ENCODE measurements at regions not wholly inside any gene's neighbourhood (a gene's known extent, or its start where the extent isn't known, plus 50 kb on each side); places are given as distances from the start of the nearest gene placed in this dataset.

DNA sequence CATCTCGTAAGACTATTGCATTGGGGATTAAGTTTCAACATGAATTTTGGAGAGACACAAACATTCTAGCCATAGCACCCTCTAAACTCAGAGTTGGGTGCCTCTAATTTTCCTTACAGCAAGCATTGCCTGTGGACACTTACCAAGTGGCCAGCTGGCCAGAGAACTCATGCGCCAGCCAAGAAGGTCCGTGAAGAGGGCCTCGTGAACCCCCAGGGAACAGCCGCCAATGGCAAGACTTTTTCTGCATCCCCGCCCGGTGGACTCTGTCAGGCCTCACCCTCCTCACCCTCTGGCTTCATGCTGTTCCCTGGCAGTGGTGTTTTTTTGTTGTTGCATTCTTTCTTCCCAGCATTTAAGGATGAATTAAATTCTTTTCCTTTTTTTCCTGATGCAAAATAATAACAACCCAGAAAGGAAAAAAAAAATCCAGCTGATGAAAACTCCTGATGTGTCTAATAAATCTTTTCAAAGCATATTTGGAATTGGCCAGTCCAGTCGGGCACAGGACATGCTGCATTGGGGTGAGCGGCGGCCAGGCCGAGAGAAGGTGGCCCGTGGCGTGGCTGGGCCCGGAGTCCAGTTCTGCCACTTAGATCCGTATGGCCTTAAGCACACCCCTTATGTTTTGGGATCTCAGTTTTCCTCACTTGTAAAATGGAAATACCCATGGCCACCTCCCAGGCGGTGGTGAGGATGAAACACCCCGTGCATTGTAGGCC, 191.9 kb upstream of the DIO3 start:
- Mint-ChIP-seq H3K27me3 (ENCODE audit: insufficient read depth) (no peaks in the 10 kb centered on the region), H3K36me3 (ENCODE audit: low read depth) (no peaks in the 10 kb centered on the region), H3K9me3 (no peaks in the 10 kb centered on the region), H3K4me1 (ENCODE audit: low read depth) (no peaks in the 10 kb centered on the region), H3K4me3 (no peak overlapping the region), H3K27ac (no peak overlapping the region)
- intact Hi-C loops (cut with micrococcal nuclease): no loop called here
- no peak for DNase-seq (ENCODE audit: low spot score)

DNA sequence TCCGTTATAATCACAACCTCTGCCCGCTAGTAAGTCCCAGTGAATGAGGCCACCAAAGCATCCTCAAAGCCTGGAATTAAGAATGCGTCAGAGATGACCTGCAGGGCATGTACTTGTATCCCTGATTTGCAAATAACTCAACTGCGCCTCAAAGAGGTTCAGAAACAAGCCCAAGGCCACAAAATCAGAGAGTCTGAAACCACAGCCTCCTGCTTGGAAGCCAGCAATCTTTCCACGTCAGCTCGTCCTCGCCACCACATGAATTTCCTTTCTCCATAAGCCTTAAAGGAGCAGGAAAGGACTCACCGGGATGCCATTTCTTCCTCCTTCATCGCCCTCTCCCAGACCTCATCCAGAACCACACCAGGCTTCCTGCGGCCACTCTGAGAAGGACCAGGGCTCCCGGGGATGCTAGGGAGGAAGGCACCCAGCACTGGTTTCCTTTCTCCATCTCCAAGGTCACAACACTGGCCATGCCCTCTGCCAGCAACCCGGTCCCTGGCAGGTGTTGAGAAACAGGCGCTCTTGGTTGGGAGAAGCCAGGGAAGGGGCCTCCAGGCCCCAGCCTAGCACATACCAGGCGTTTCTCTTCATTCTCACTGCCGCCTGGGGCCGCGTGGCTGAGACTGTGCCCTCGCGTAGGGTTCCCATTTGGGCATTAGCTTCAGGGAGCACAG, 191.2 kb upstream of the DIO3 start:
- intact Hi-C loops (cut with micrococcal nuclease): no loop called here
- H3K4me3 Mint-ChIP-seq: no peak overlapping the region
- no peaks in the 10 kb centered on the region for H3K36me3 Mint-ChIP-seq (ENCODE audit: low read depth)
- H3K9me3 Mint-ChIP-seq: no peaks in the 10 kb centered on the region
- H3K27ac Mint-ChIP-seq: no peak overlapping the region
- H3K4me1 Mint-ChIP-seq (ENCODE audit: low read depth): no peaks in the 10 kb centered on the region
- no peak for DNase-seq (ENCODE audit: low spot score)
- no peaks in the 10 kb centered on the region for H3K27me3 Mint-ChIP-seq (ENCODE audit: insufficient read depth)

DNA sequence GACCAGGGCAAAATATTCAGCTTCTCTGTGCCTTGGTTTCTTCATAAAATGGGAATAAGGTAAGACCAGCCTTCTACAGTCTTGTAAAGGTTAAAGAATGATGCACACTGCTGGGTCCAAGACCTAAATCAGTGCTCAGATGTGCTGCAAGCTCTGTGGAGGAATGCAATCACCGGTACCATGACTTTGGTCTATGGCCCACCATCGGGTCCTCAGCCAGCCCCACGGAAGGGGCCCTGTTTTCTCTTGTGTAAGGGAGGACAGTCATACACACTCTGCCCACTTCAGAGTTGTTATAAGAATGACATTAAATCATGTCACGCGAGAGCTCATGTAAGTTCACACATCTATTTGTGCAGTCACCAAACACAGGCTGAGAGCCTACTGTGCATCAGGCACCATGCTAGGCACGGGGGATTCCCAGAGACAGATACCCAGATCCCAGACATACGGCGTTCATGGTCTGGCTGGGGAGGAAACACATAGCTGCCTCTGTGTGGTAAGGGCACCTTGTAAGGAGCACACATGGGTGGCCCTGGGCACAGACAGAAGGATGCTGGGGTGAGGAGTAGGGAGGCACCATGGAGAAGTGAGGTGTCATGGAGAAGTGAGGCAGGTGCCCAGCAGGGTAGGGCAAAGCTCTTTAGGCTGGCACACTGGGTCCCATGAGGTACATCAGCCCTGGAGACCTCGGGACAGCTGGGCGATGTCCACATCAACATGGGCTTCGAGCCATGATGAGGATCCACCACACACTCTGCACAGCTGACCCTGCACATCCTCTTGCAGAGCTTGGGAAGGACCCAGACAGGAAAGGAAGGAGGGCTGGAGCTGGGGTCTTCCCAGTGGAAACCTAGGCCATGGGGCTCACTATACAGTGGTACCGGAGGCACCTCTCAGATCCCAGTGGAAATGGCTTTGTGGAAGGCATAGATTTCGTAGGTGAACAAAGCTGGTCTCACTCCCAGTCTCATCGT, 190.4 kb upstream of the DIO3 start:
- H3K9me3 Mint-ChIP-seq: no peaks in the 10 kb centered on the region
- H3K4me1 Mint-ChIP-seq (ENCODE audit: low read depth): no peaks in the 10 kb centered on the region
- no peaks in the 10 kb centered on the region for H3K36me3 Mint-ChIP-seq (ENCODE audit: low read depth)
- H3K4me3 Mint-ChIP-seq: no peak overlapping the region
- intact Hi-C loops (cut with micrococcal nuclease): no loop called here
- no peaks in the 10 kb centered on the region for H3K27me3 Mint-ChIP-seq (ENCODE audit: insufficient read depth)
- no peak for DNase-seq (ENCODE audit: low spot score)
- H3K27ac Mint-ChIP-seq: no peak overlapping the region

DNA sequence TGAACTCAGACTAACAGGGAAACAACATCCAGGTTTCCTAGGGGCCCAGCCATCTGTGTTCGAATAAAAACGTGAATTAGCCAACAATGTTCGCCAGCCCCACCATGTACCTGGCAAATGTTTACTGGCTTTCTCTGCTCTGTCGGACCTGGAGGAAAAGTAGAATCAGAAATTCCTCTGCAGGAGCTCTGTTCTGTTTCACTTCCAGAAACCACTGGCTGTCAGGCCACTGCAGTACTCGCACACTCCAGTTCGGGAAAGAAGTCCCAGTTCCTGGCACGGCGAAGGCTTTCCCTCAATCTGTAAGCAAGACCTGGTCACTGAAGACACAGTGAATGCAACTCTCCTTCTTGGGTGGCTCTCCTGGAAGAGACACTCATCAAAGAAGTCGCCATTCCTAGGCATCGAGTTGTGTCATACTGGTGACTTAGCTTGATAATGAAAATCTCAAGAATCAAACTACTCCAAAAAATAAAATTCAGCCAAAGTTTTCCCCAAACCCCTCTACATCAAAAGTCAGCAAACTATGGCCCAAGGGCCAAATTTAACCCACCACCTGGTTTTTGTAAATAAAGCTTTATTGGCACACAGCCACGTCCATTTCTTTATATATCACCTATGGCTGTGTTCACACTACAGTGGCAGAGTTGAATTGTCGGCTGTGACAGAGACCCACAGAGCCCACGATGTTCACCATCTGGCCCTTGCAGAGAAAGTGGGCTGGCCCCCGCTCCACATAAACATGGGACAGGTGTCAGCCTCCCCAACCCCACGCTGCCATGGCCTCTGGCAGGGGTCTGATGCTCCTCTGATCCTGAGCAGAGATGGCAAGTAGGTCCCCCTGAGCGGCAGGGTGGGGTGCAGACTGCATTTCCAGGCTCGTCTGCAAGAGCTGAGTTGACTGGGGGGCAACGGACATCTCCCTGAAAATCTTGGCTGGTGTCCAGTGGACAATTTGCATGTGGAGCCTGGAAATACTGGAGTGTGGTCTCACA, 189.2 kb upstream of the DIO3 start:
- Mint-ChIP-seq H3K9me3 (no peaks in the 10 kb centered on the region), H3K36me3 (ENCODE audit: low read depth) (no peaks in the 10 kb centered on the region), H3K4me1 (ENCODE audit: low read depth) (no peaks in the 10 kb centered on the region), H3K27me3 (ENCODE audit: insufficient read depth) (no peaks in the 10 kb centered on the region), H3K4me3 (no peak overlapping the region), H3K27ac (no peak overlapping the region)
- DNase-seq (ENCODE audit: low spot score): no peak
- intact Hi-C loops (cut with micrococcal nuclease): no loop called here

DNA sequence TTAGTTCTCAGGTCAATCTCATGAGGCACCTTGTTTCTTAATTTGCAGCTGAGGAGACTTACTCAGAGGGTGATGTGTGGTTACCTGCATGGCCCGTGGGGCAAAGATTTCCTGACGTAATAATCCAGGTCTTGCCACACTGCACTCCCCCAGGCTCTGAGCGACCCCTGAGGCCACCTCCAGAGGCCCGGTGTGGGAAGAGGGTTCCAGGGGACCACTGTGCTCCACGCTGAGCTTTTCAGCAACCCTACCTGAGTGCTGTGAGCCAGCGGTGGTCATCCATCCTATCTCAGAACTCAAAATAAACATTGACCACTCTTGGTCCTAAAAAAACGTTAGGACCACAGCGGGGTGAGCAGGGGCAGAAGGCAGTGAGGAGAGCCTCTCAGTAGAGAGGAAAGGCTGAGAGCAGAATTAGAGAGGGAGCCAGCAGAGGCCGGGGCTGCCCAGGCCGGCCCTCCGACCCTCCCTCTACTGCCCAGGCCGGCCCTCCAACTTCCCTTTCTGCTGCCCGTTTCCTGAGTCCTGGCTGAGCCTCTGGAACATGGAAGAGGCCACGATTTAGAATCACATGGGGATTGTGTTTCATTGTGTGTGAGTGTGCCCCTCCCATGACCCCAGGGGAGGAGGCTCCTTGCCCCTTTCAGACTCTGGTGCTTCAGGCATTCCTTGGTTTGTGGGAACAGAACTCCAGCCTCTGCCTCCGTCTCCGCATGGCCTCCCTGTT, 188.2 kb upstream of the DIO3 start:
- intact Hi-C loops (cut with micrococcal nuclease): no loop called here
- H3K4me1 Mint-ChIP-seq (ENCODE audit: low read depth): no peaks in the 10 kb centered on the region
- no peak for DNase-seq (ENCODE audit: low spot score)
- H3K36me3 Mint-ChIP-seq (ENCODE audit: low read depth): no peaks in the 10 kb centered on the region
- H3K27ac Mint-ChIP-seq: no peak overlapping the region
- no peaks in the 10 kb centered on the region for H3K9me3 Mint-ChIP-seq
- no peaks in the 10 kb centered on the region for H3K27me3 Mint-ChIP-seq (ENCODE audit: insufficient read depth)
- H3K4me3 Mint-ChIP-seq: no peak overlapping the region

DNA sequence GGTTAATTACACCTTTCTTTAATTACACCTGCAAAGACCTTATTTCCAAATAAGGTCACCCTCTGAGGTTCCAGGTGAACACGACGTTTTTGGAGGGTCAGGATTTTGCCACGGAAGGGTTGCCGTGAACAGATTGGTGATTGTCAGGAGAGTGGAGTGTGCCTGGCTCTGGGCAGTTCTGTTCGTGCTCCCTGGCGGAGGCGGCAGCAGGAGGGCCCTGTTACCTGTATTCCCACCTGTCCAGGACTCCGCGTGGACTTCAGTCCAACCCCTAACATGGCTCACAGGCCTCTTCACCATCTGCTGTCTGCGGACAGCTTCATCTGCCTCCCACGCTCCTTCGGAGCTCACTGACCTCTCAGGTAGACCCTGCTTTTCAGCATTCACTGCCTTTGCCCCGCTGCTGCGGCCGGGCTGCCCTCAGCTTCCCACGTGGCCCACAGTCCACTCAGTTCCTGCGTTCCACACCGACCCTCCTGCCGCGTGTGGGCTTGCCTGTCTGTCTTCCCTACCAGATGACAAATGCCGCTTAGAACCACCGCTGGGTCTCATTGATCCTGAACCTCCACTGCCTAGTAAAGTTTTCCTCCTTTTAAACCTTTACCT, 187.5 kb upstream of the DIO3 start:
- Mint-ChIP-seq H3K27ac (no peak overlapping the region), H3K27me3 (ENCODE audit: insufficient read depth) (no peaks in the 10 kb centered on the region), H3K4me1 (ENCODE audit: low read depth) (no peaks in the 10 kb centered on the region), H3K4me3 (no peak overlapping the region), H3K36me3 (ENCODE audit: low read depth) (no peaks in the 10 kb centered on the region), H3K9me3 (no peaks in the 10 kb centered on the region)
- no peak for DNase-seq (ENCODE audit: low spot score)
- intact Hi-C loops (cut with micrococcal nuclease): no loop called here

DNA sequence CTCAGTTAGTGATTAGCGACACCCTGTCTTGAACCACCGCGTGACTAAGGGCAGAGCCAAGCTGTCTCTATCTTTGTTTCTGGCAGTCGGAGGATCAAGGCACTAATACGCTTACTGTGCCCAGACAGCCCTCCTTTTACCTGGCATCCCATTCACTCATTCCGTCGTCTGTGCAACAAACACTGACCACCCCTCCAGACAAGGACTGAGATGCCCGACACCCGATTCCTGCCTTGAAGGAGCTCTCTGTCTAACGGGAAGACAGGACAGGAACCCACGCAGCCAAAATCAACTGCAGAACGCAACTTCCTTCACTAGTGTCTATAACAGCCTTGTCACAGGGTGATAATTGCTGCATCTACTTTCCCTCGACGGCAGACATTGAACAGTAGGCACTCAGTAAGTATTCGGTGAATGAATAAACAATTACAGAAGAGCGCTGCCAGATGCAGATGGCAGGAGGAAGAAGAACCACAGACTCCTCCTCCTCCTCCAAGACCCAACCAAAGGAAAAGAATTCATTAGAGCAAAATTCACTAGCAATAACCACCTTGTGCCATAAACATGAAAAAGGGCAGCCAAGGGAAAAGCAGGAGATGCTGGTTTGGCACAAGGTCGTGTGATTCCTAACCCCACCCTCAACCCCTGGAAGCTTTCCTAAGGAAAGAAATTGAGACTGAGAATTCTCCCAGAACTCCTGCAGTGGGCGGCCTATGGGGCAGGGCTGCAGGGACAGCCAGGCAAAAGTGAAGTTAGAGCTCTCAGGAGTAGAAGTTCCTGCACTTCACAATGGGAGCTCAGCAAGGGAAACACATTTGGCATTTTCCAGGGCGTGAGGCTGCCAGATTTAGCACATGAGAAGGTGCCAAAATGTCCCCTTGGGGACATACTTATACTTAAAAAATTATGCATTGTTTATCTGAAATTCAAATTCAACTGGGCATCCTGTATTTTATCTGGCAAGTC, 186.6 kb upstream of the DIO3 start:
- Mint-ChIP-seq H3K27me3 (ENCODE audit: insufficient read depth) (no peaks in the 10 kb centered on the region), H3K4me3 (no peak overlapping the region), H3K36me3 (ENCODE audit: low read depth) (no peaks in the 10 kb centered on the region), H3K9me3 (no peaks in the 10 kb centered on the region), H3K27ac (no peak overlapping the region), H3K4me1 (ENCODE audit: low read depth) (no peaks in the 10 kb centered on the region)
- intact Hi-C loops (cut with micrococcal nuclease): no loop called here
- DNase-seq (ENCODE audit: low spot score): no peak

DNA sequence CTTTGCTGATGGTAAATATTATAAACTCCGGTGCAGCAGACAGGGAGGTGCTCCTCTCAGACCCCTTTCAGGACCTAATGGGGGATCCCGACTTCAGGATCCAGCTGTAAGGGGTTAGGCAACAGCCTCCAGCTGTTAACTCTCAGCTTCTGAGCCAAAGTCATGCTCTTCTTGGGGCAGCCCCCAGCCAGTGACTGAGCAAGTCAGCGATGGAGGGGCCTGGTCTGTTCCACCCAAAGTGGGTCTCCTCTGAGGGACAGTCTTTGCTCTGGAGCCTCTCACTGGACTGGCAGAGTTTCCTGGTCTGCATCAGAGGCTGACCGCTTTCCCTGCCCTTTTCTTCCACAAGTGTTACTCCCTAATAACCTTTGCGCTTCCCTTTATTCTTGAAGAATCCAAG, 184.2 kb upstream of the DIO3 start:
- no peaks in the 10 kb centered on the region for H3K9me3 Mint-ChIP-seq
- H3K36me3 Mint-ChIP-seq (ENCODE audit: low read depth): no peaks in the 10 kb centered on the region
- no peak overlapping the region for H3K27ac Mint-ChIP-seq
- H3K4me1 Mint-ChIP-seq (ENCODE audit: low read depth): no peaks in the 10 kb centered on the region
- H3K27me3 Mint-ChIP-seq (ENCODE audit: insufficient read depth): peaks cover 2% of the 10 kb centered on the region
- DNase-seq (ENCODE audit: low spot score): no peak
- no peak overlapping the region for H3K4me3 Mint-ChIP-seq
- intact Hi-C loops (cut with micrococcal nuclease): no loop called here

DNA sequence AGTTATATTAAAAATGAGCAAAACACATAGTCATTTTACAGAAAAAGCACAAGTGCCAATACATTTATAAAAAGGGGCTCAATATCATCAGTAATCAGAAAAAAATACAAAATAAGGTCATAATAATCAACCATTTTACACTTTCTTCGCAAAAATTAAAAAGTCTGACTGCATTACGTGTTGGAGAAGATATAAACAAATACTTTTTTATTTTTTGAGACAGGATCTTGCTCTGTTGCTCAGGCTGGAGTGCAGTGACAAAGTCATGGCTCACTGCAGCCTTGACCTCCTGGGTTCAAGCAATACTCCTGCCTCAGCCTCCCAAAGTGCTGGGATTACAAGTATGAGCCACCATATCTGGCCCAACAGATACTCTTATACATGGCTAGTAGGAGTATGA, 181.5 kb upstream of the DIO3 start:
- no peaks in the 10 kb centered on the region for H3K4me1 Mint-ChIP-seq (ENCODE audit: low read depth)
- H3K4me3 Mint-ChIP-seq: no peak overlapping the region
- H3K36me3 Mint-ChIP-seq (ENCODE audit: low read depth): no peaks in the 10 kb centered on the region
- DNase-seq (ENCODE audit: low spot score): no peak
- peaks cover 2% of the 10 kb centered on the region for H3K27me3 Mint-ChIP-seq (ENCODE audit: insufficient read depth)
- intact Hi-C loops (cut with micrococcal nuclease): no loop called here
- H3K27ac Mint-ChIP-seq: no peak overlapping the region
- H3K9me3 Mint-ChIP-seq: peaks cover 12% of the 10 kb centered on the region

DNA sequence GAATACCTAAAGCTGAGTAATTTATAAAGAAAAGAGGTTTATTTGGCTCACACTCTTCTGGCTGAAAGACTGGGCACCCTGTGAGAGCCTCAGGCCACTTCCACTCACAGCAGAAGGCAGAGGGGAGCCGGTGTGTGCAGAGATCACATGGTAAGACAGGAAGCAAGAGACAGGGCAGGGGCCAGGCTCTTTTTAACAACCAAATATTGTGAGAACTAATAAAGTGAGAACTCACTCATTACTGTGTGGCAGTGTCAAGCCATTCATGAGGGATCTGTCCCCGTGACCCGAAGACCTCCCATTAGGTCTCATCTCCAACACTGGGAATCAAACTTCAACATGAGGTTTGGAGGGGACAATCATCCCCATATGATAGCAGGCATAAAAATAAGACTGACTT, 180.8 kb upstream of the DIO3 start:
- Mint-ChIP-seq H3K27me3 (ENCODE audit: insufficient read depth) (peaks cover 2% of the 10 kb centered on the region), H3K9me3 (peaks cover 12% of the 10 kb centered on the region)
- no peak for DNase-seq (ENCODE audit: low spot score)

DNA sequence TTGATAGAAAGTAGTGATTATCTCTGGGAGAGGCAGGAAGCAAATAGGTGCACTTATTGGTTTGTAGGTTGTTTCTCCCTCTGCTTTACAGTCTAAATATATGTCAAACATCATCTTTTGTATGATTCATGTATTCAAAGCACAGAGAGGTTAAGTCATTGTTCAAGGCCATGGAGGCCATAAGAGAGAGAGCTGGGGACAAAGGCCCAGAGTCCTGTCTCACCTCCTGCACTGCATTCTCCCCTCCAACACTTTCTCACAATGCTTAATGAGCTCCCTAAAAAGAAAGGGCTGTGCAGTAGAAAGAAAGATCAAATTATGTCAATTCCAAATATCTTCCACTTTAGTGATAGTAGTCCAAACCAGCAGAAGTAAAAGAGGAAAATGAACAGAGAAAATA, 180.4 kb upstream of the DIO3 start:
- no peak for DNase-seq (ENCODE audit: low spot score)
- Mint-ChIP-seq H3K27me3 (ENCODE audit: insufficient read depth) (peaks cover 2% of the 10 kb centered on the region), H3K27ac (no peak overlapping the region), H3K4me3 (no peak overlapping the region), H3K36me3 (ENCODE audit: low read depth) (no peaks in the 10 kb centered on the region), H3K4me1 (ENCODE audit: low read depth) (no peaks in the 10 kb centered on the region), H3K9me3 (peaks cover 12% of the 10 kb centered on the region)
- intact Hi-C loops (cut with micrococcal nuclease): no loop called here

More for the DNA sequence above, 180.8 kb upstream of the DIO3 start:
- intact Hi-C loops (cut with micrococcal nuclease): no loop called here
- no peak overlapping the region for H3K27ac Mint-ChIP-seq
- H3K4me1 Mint-ChIP-seq (ENCODE audit: low read depth): no peaks in the 10 kb centered on the region
- no peak overlapping the region for H3K4me3 Mint-ChIP-seq
- H3K36me3 Mint-ChIP-seq (ENCODE audit: low read depth): no peaks in the 10 kb centered on the region

Data from activated T-helper 1 cell treated with anti-CD3 and anti-CD28 coated beads, Interleukin-12 subunit alpha, Interleukin-12 subunit beta, Interleukin-2, Interleukin-4 antibody, amounts not matched to agents 30 ng/mL and 10 ng/mL and 1 ng/mL, durations not matched to agents 14 hours and 24 hours and 36 hours (primary cell).